ENCODE measurements at regions not wholly inside any gene's neighbourhood (a gene's known extent, or its start where the extent isn't known, plus 50 kb on each side); places are given as distances from the start of the nearest gene placed in this dataset.

DNA sequence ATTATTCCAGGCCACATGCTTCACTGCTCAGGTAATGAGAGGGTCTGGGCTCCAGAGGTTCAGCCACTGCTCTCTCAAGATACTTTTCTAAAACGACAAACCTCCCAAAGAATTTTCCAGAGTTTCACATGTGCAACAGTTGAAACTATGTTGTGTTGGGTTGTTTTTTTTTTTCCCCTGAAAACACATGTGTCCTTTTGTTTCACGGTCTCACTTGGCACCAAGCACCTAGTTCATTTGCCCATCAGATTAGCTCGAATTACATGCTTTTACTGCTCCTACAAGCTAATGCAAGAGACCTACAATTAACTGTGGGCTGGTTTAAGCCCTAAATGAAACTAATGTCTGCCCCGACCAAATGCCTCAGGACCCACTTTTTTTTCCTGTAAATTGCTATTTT is 313.3 kb downstream of the FGFR2 start:
- Histone ChIP-seq H3K27me3 (no peaks in the 10 kb centered on the region), H3K4me3 (no peak overlapping the region), H3K4me1 (peaks cover 5% of the 10 kb centered on the region; the same call in 1 of the 2 replicates), H3K4me2 (no peak overlapping the region), H3K36me3 (no peaks in the 10 kb centered on the region), H3K9ac (no peak overlapping the region), H3K9me3 (no peaks in the 10 kb centered on the region), H3K27ac (no peak overlapping the region), H4K20me1 (no peaks in the 10 kb centered on the region)
- no peak for TF ChIP-seq Cebpa-rat (IDR thresholded peaks at IDR 0.05)

DNA sequence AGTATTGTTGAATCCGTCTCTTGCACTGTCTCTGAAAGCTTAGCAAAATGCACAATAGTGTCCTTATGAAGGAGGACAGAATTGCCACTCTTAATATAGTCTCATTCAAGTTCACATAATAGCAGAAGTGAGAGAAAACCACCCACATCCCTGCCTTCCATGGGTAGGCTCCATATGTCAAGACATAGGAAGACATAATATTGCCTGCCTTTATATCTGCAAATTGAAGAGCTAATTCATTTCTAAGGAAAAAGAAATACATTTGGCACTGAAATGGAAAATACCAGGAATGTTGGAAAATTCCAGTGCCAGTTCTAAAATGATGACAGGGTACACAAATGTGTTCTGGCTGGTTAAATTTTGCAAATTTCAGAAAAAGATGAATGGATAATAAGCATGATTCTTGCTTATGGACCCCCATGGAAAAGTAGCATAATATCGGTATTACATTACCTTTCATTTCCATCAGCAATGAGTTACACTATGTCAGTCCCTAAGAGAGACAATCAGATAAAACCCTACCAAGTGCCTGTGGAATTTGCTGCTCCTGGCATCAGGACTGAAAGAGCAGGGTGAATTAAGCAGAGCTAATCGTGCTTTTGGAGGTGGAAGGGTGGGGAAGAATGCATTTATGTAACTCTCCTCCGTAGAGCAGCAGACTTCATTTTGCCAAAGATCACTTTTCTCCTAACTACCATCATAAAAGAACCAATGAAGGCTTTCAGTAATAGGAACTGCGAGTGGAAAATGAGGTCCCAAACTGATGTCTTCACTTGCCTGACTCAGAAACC is 312.6 kb downstream of the FGFR2 start:
- peaks cover 4% of the 10 kb centered on the region; the same call in 1 of the 2 replicates for H3K4me1 ChIP-seq

DNA sequence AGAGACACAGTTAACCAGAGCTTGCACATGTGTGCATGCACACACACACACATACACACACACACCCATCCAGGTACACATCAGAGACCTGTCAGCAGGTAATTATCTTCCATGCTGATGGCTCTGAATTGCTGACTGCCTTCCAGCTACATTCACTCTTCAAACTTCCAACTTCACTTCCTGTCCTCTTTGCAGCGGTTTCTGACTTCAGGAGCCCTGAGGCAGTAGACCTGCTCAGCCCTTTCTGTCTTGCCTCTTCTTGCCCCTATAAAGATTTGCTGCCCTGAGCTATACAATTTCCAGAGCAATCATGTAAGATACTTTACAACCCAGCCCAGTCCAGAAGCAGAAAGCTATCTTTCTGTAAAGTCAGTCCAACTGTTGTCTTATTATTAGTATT is 310.2 kb downstream of the FGFR2 start:
- H3K36me3 ChIP-seq, result no peaks in the 10 kb centered on the region
- H3K9ac ChIP-seq, result no peak overlapping the region
- H3K27me3 ChIP-seq, result no peaks in the 10 kb centered on the region
- no peak for TF ChIP-seq Cebpa-rat (IDR thresholded peaks at IDR 0.05)
- no peaks in the 10 kb centered on the region for H4K20me1 ChIP-seq
- H3K4me1 ChIP-seq, result no peaks in the 10 kb centered on the region
- H3K9me3 ChIP-seq, result no peaks in the 10 kb centered on the region
- H3K27ac ChIP-seq, result no peak overlapping the region
- no peak overlapping the region for H3K4me2 ChIP-seq
- no peak overlapping the region for H3K4me3 ChIP-seq

More for the DNA sequence above, 312.6 kb downstream of the FGFR2 start:
- Histone ChIP-seq H3K27ac (no peak overlapping the region), H3K9ac (no peak overlapping the region), H3K4me2 (no peak overlapping the region), H3K27me3 (no peaks in the 10 kb centered on the region), H3K9me3 (no peaks in the 10 kb centered on the region), H3K36me3 (no peaks in the 10 kb centered on the region), H3K4me3 (no peak overlapping the region), H4K20me1 (no peaks in the 10 kb centered on the region)
- TF ChIP-seq Cebpa-rat (IDR thresholded peaks at IDR 0.05), result no peak

DNA sequence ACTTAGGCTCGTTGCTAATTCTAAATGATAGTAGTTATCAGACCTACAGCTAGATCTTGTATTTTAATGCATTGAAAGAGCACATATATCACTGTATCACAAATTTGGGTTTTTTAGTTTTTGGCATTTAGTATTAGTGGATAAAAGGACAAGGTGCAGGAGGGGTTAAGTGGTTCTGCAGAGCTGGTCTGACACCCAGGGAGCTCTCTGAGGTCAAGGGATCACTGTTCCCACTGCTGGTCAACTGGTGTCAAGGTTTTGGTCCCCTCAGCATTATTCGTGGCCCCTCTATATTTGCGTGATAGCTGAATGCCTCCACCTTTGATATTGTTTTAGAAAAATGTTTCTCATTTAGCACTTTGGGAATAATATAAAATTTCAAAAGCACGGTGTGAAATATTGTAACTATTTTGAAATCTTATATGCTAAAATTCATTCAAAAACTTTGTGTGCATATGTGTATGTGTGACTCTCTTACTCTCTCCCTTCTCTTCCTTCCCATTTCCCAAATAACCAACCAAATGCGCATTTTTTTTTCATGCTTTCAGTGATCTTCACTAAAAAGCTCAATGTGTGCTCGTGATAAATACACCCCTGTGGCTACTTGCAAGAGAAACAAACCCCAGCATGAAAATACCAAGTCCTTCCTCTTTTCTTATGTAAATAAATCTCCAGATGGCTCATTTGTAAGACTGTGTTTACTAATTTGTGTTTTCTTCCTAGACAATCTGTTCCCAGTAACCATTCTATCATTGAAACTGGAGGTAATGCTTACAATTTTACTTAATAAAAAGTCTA is 309.2 kb downstream of the FGFR2 start:
- no peaks in the 10 kb centered on the region for H3K27me3 ChIP-seq
- H3K4me3 ChIP-seq, result no peak overlapping the region
- no peaks in the 10 kb centered on the region for H3K9me3 ChIP-seq
- no peaks in the 10 kb centered on the region for H3K36me3 ChIP-seq
- TF ChIP-seq Cebpa-rat (IDR thresholded peaks at IDR 0.05), result no peak
- no peak overlapping the region for H3K9ac ChIP-seq
- no peak overlapping the region for H3K27ac ChIP-seq
- H3K4me1 ChIP-seq, result no peaks in the 10 kb centered on the region
- H3K4me2 ChIP-seq, result no peak overlapping the region
- H4K20me1 ChIP-seq, result no peaks in the 10 kb centered on the region

DNA sequence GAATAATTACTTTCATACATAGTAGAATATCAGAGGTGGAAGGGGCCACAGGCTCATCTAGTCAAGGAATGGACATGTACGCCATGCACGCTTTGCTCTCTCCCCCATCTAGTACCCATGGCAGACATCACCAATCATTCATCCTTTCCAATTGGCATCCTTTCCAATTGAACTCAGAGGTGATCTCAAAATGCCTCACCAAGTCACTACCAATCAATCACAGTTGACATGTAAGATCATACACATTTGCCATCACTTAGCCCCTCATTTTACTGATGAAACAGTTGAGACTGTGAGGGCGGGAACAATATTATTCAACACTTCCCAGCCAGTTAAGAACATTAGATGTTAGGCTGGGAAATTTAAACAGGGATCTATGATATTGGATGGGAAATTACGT is 308.4 kb downstream of the FGFR2 start:
- TF ChIP-seq Cebpa-rat (IDR thresholded peaks at IDR 0.05), result no peak
- no peaks in the 10 kb centered on the region for H3K4me1 ChIP-seq
- no peaks in the 10 kb centered on the region for H3K9me3 ChIP-seq
- no peak overlapping the region for H3K4me3 ChIP-seq
- H3K9ac ChIP-seq, result no peak overlapping the region
- H4K20me1 ChIP-seq, result no peaks in the 10 kb centered on the region
- no peaks in the 10 kb centered on the region for H3K27me3 ChIP-seq
- H3K36me3 ChIP-seq, result no peaks in the 10 kb centered on the region
- no peak overlapping the region for H3K4me2 ChIP-seq
- H3K27ac ChIP-seq, result no peak overlapping the region

DNA sequence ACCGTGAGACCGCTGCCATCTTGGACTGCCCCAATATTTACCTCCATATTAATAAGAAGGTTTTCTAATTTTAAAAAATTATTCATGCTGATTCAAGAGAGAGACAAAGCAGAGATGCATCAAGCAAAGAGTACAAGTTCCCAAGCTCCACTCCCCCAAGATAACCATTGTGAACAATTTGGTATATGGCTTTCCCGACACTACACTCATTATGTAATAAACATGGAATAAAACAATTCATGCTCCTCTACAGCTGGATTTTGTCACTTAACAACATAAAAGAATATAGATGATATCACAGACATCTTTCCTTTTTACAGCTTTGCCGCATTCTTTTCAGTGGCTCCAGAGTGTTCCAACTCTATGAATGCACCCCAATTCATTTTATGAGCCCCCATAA is 307.6 kb downstream of the FGFR2 start:
- no peaks in the 10 kb centered on the region for H3K36me3 ChIP-seq
- TF ChIP-seq Cebpa-rat (IDR thresholded peaks at IDR 0.05), result no peak
- H3K27me3 ChIP-seq, result no peaks in the 10 kb centered on the region

DNA sequence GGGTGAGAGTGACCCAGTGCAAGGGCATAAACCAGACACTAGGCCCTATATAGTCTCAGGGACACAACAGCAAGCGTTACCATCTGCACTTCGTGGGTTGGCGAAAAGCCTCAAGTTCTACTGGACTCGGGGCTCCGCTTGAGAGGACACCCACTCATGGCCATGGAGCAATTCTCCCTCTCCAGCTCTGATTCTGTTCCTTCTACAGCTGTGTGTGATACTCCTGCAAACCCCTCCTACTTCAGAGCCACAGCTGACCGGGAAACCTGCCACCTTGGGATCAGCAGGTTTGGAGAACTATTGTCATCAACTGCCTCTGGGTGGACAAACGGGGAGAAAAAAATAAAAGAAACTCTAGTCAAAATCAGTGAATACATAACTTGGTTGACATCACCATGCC is 306.9 kb downstream of the FGFR2 start:
- no peak for TF ChIP-seq Cebpa-rat (IDR thresholded peaks at IDR 0.05)
- Histone ChIP-seq H3K4me2 (peak overlapping the region; percentile 12; the same call in 1 of the 2 replicates), H3K27me3 (no peaks in the 10 kb centered on the region), H3K4me3 (no peak overlapping the region), H3K4me1 (no peaks in the 10 kb centered on the region), H3K9ac (no peak overlapping the region), H3K9me3 (no peaks in the 10 kb centered on the region), H4K20me1 (no peaks in the 10 kb centered on the region), H3K36me3 (no peaks in the 10 kb centered on the region), H3K27ac (no peak overlapping the region)

More for the DNA sequence above, 307.6 kb downstream of the FGFR2 start:
- Histone ChIP-seq H4K20me1 (no peaks in the 10 kb centered on the region), H3K9me3 (no peaks in the 10 kb centered on the region), H3K27ac (no peak overlapping the region), H3K4me2 (no peak overlapping the region), H3K9ac (no peak overlapping the region), H3K4me3 (no peak overlapping the region), H3K4me1 (no peaks in the 10 kb centered on the region)

DNA sequence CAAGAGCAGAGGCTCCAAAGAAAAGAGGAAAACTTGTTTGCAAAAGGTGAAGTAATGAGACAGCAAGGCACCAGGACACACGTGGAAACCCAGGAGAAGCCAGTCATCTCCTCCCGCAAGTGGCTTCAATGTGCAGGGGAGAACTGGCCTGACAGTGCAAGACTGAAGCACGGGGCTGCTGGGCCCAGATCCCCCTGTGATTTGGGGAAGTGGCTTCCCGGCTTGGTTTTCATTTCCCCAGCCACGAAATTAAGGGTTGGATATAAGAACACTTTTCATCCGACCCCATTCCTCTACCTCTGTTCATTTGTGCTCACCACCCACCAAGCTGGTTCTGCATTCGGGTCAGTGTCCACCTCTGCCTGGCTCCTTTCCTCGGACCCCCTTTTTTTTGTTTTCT is 306.4 kb downstream of the FGFR2 start:
- Histone ChIP-seq H3K9me3 (no peaks in the 10 kb centered on the region), H3K36me3 (no peaks in the 10 kb centered on the region), H4K20me1 (no peaks in the 10 kb centered on the region), H3K9ac (no peak overlapping the region), H3K27ac (no peak overlapping the region), H3K27me3 (no peaks in the 10 kb centered on the region), H3K4me3 (no peak overlapping the region), H3K4me1 (no peaks in the 10 kb centered on the region), H3K4me2 (peak overlapping the region; percentile 12; the same call in 1 of the 2 replicates)
- no peak for TF ChIP-seq Cebpa-rat (IDR thresholded peaks at IDR 0.05)

DNA sequence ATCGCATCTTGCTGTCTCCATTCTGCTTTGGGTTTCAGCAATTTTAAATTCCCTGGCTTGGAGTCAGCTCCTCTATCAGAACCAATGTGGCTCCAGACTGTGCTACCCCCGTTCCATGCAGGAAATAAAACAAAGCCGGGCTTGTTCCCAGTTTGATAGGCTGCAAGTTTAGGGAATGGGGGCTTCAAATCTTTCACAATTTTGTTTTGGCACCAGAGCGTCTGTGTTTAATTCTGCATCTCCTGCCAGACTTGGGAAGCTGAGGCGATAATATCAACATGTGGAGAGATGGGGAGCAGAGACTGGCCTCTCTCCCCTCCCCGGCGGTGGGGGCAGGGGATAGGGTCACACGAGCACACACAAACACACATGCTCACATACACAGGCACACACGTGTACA is 305.9 kb downstream of the FGFR2 start:
- H3K4me2 ChIP-seq, result no peak overlapping the region
- no peaks in the 10 kb centered on the region for H4K20me1 ChIP-seq
- H3K36me3 ChIP-seq, result no peaks in the 10 kb centered on the region
- no peak overlapping the region for H3K4me3 ChIP-seq
- no peaks in the 10 kb centered on the region for H3K27me3 ChIP-seq
- TF ChIP-seq Cebpa-rat (IDR thresholded peaks at IDR 0.05), result no peak
- H3K27ac ChIP-seq, result no peak overlapping the region
- H3K9me3 ChIP-seq, result no peaks in the 10 kb centered on the region
- no peak overlapping the region for H3K9ac ChIP-seq
- H3K4me1 ChIP-seq, result peaks cover 4% of the 10 kb centered on the region

DNA sequence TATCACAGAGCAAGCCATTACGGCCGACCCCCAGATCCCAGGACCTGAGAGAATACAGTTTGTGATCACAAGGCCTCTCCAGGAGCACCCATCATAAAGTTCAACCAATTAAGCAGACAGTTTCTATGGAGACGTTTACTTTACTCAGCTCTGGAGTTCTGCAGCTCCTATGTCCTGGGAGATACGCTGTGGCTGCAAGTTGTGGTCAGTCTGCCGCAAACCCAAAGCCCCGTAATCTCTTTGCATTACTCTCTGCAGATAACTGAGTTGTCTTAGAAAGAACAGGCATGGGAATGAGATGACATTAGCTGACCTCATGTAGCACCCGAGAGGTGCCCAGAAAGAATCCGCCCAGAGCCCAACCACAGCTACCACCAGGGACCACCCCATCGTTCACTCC is 305.1 kb downstream of the FGFR2 start:
- Histone ChIP-seq H3K9me3 (no peaks in the 10 kb centered on the region), H3K4me3 (no peak overlapping the region), H3K4me2 (no peak overlapping the region), H3K27ac (no peak overlapping the region), H3K4me1 (peaks cover 8% of the 10 kb centered on the region), H3K27me3 (no peaks in the 10 kb centered on the region), H3K9ac (no peak overlapping the region), H4K20me1 (no peaks in the 10 kb centered on the region), H3K36me3 (no peaks in the 10 kb centered on the region)
- no peak for TF ChIP-seq Cebpa-rat (IDR thresholded peaks at IDR 0.05)

Data from BLaER1 (cell line).